GM23338 (cell line): ENCODE measurements at regions not wholly inside any gene's neighbourhood (a gene's known extent, or its start where the extent isn't known, plus 50 kb on each side); places are given as distances from the start of the nearest gene placed in this dataset.
"Not testable (repeated sequence)": the region's sequence is repeated elsewhere in the genome, so short reads cannot be mapped to it uniquely, and the experiment has no call there.

Source experiments
- ATAC-seq: fragments of 200-7000 bp; cut with Tn5 transposase; 3 replicates; pipeline ENCODE4 v1.9.1; 2020
- DNase-seq: peaks from one replicate; pipeline ENCODE4 v3.0.0-alpha.2; 2015; ENCODE audit warnings: low spot score
- H2AFZ ChIP-seq: fragments of 200-600 bp; sonication (generic); 2 replicates; pipeline ENCODE4 v1.8.0; 2016; ENCODE audit warnings: antibody characterized with exemption, mild to moderate bottlenecking, moderate library complexity
- H3F3A ChIP-seq: fragments of 200-600 bp; sonication (generic); replicated peaks from 2 replicates; pipeline ENCODE4 v1.8.0; 2017; ENCODE audit warnings: antibody characterized with exemption, mixed run types, low read depth
- H3K27ac ChIP-seq: fragments of 200-600 bp; sonication (generic); 2 replicates; pipeline ENCODE4 v1.6.1; 2016; ENCODE audit warnings: low read depth
- H3K27me3 ChIP-seq: fragments of 200-600 bp; sonication (generic); 2 replicates; pipeline ENCODE4 v1.8.0; 2016; ENCODE audit warnings: mild to moderate bottlenecking, mixed run types, moderate library complexity; ENCODE audit not compliant: insufficient read depth
- H3K36me3 ChIP-seq: fragments of 200-600 bp; sonication (generic); 2 replicates; pipeline ENCODE4 v1.8.0; 2016; ENCODE audit warnings: mild to moderate bottlenecking; ENCODE audit not compliant: insufficient read depth
- H3K4me1 ChIP-seq: fragments of 200-600 bp; sonication (generic); 2 replicates; pipeline ENCODE4 v1.8.0; 2016; ENCODE audit warnings: mild to moderate bottlenecking, moderate library complexity; ENCODE audit not compliant: insufficient read depth
- H3K4me2 ChIP-seq: fragments of 200-600 bp; sonication (generic); 2 replicates; pipeline ENCODE4 v1.7.1; 2017; ENCODE audit warnings: mixed run types
- H3K4me3 ChIP-seq: fragments of 200-600 bp; sonication (generic); 2 replicates; pipeline ENCODE4 v1.6.1; 2016; ENCODE audit warnings: mixed run types
- H3K79me2 ChIP-seq: fragments of 200-600 bp; sonication (generic); replicated peaks from 2 replicates; pipeline ENCODE4 v1.8.0; 2017; ENCODE audit warnings: mild to moderate bottlenecking; ENCODE audit not compliant: insufficient read depth
- H3K9me2 ChIP-seq: fragments of 200-600 bp; sonication (generic); 2 replicates; pipeline ENCODE4 v1.8.0; 2017; ENCODE audit not compliant: insufficient read depth
- H4K20me1 ChIP-seq: fragments of 200-600 bp; sonication (generic); replicated peaks from 2 replicates; pipeline ENCODE4 v1.8.0; 2017; ENCODE audit warnings: mild to moderate bottlenecking; ENCODE audit not compliant: insufficient read depth
- H3K27ac Mint-ChIP-seq: 2 replicates; pipeline ENCODE4 v1.8.0; 2020; ENCODE audit warnings: inconsistent platforms, mild to moderate bottlenecking, moderate library complexity, mixed read lengths
- H3K27me3 Mint-ChIP-seq: 3 replicates; pipeline ENCODE4 v1.8.0; 2022; ENCODE audit warnings: low read depth, mild to moderate bottlenecking, moderate library complexity, mixed read lengths, inconsistent platforms; ENCODE audit not compliant: insufficient read depth, poor library complexity
- H3K36me3 Mint-ChIP-seq: 3 replicates; pipeline ENCODE4 v1.8.0; 2021; ENCODE audit warnings: low read depth, mild to moderate bottlenecking, inconsistent platforms, moderate library complexity, mixed read lengths
- H3K4me1 Mint-ChIP-seq: 3 replicates; pipeline ENCODE4 v1.8.0; 2020; ENCODE audit warnings: mild to moderate bottlenecking, inconsistent platforms, mixed read lengths
- H3K4me3 Mint-ChIP-seq: 3 replicates; pipeline ENCODE4 v1.8.0; 2021; ENCODE audit warnings: moderate library complexity, mild to moderate bottlenecking, inconsistent platforms, mixed read lengths
- H3K9me3 Mint-ChIP-seq: 3 replicates; pipeline ENCODE4 v1.8.0; 2020; ENCODE audit warnings: moderate library complexity, mild to moderate bottlenecking, inconsistent platforms, mixed read lengths
- CREB1 ChIP-seq: fragments of 250-450 bp; sonication (Bioruptor Pico); IDR thresholded peaks from 2 replicates; pipeline ENCODE4 v1.5.0; 2020; ENCODE audit warnings: low read depth, mild to moderate bottlenecking, moderate library complexity
- ETS1 ChIP-seq: IDR thresholded peaks from 2 replicates; pipeline ENCODE4 v1.6.1; 2016; ENCODE audit warnings: antibody characterized with exemption
- NANOG ChIP-seq: IDR thresholded peaks from 2 replicates; pipeline ENCODE4 v1.6.1; 2016; ENCODE audit warnings: antibody characterized with exemption, borderline replicate concordance
- POLR2AphosphoS5 ChIP-seq: IDR thresholded peaks from 2 replicates; pipeline ENCODE4 v1.6.1; 2016; ENCODE audit warnings: antibody characterized with exemption, low read depth
- REST ChIP-seq: IDR thresholded peaks from one replicate; pipeline ENCODE4 v1.6.1; 2018; ENCODE audit warnings: antibody characterized with exemption; ENCODE audit not compliant: unreplicated experiment
- ZNF462 ChIP-seq: fragments of 250-450 bp; sonication (Bioruptor Pico); IDR thresholded peaks from 2 replicates; pipeline ENCODE4 v1.5.0; 2020; ENCODE audit warnings: mild to moderate bottlenecking, moderate library complexity

- H3K27me3 ChIP-seq, H2AFZ ChIP-seq, H3K4me3 ChIP-seq, H3K27ac ChIP-seq, H3K36me3 ChIP-seq, H3K27me3 Mint-ChIP-seq, H3K27ac Mint-ChIP-seq, H3F3A ChIP-seq, H3K79me2 ChIP-seq, H3K4me2 ChIP-seq, H3K4me1 Mint-ChIP-seq, H4K20me1 ChIP-seq, ATAC-seq, DNase-seq, H3K4me1 ChIP-seq, H3K4me3 Mint-ChIP-seq, H3K9me2 ChIP-seq: not testable (repeated sequence)
- Mint-ChIP-seq H3K9me3 (peaks cover 41% of the 10 kb centered on the region), H3K36me3 (peaks cover 15% of the 10 kb centered on the region; the same call in 1 of the 3 replicates)
Observed at GRCh38 chr2:3030791-3031190, 346.8 kb downstream of the EIPR1 start.

- Histone ChIP-seq H3K36me3 (no peaks in the 10 kb centered on the region), H3K9me2 (peaks cover 5% of the 10 kb centered on the region; the same call in 1 of the 2 replicates), H3K4me2 (no peak overlapping the region), H3K4me3 (no peak overlapping the region), H3K79me2 (no peaks in the 10 kb centered on the region), H3F3A (no peaks in the 10 kb centered on the region), H2AFZ (no peak overlapping the region), H3K27ac (no peak overlapping the region), H3K4me1 (peaks cover 6% of the 10 kb centered on the region; the same call in 1 of the 2 replicates), H3K27me3 (no peaks in the 10 kb centered on the region), H4K20me1 (no peaks in the 10 kb centered on the region)
- peaks cover 9% of the 10 kb centered on the region for H3K27me3 Mint-ChIP-seq
- H3K36me3 Mint-ChIP-seq: peaks cover 11% of the 10 kb centered on the region; the same call in 1 of the 3 replicates
- TF ChIP-seq ETS1: no peak
- no peak for TF ChIP-seq CREB1
- no peak for TF ChIP-seq POLR2AphosphoS5
- TF ChIP-seq NANOG: no peak
- TF ChIP-seq ZNF462: no peak
- no peak for TF ChIP-seq REST
- DNase-seq (no peak), ATAC-seq (no peak)
- peaks cover 26% of the 10 kb centered on the region for H3K9me3 Mint-ChIP-seq
- H3K4me1 Mint-ChIP-seq: peaks cover 21% of the 10 kb centered on the region
- no peak overlapping the region for H3K27ac Mint-ChIP-seq
- H3K4me3 Mint-ChIP-seq: no peak overlapping the region
Observed at GRCh38 chr2:3025984-3026383, 351.6 kb downstream of the EIPR1 start.
